Stimulated activated CD4-positive, alpha-beta T cell treated with anti-CD3 and anti-CD28 coated beads, TNF-alpha, amount 100 ng/mL, for 24 hours (primary cell): ENCODE measurements at regions not wholly inside any gene's neighbourhood (a gene's known extent, or its start where the extent isn't known, plus 50 kb on each side); places are given as distances from the start of the nearest gene placed in this dataset.

Experiments used
- DNase-seq, 3 experiments: peaks; one replicate each; pipeline ENCODE4 v3.0.0-alpha.2; 2020; ENCODE audit warnings: low read depth in 3 of 3

DNA sequence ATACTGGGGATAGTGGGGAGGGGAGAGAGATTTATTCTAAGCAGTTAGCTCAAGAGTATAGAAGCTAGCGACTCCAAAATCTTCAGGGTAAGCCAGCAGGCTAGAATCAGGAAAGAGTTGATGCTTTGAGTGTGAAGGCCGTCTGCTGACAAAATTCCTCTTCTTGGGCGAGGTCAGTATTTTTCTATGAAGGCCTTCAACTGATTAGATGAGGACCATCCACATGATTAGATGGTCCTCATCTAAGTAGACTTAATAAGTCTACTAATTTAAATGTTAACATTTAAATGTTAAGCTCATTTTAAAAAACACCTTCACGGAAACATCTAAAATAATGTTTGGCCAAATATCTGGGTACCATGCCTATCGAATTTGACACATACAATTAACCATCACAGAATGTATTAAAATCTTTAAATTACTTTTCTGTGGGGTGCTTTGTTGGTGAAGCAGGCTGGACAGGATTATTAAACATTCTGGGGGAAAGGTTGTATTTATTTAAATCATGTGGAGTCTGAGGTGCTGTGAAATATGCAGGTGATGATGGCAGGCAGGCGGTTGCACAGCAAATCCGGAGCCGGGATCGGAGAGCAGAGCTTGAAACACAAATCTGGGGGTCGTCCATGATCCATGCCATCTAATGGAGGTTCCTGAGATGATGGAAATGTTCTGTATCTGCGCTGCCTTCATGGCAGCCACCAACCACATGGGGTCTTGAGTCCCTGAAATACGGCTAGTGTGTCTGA is 49.8 kb upstream of the ADORA2B start:
- no peak for DNase-seq
